Gastrocnemius medialis (tissue), 4 donors: ENCODE measurements at regions not wholly inside any gene's neighbourhood (a gene's known extent, or its start where the extent isn't known, plus 50 kb on each side); places are given as distances from the start of the nearest gene placed in this dataset.

Experiments used
- ATAC-seq, 2 donors: fragments of 150-250 bp; one replicate each; pipeline ENCODE4 v1.9.1; 2016
- DNase-seq, 2 donors: peaks; one replicate each; pipeline ENCODE4 v3.0.0-alpha.2; 2019
- H3K27ac ChIP-seq, 4 donors: fragments of 200-600 bp; sonication (generic); 1 replicate in 1 of 4; 2 replicates in 3 of 4; pipeline ENCODE4 v1.5.1; 2016 to 2018; ENCODE audit warnings: mild to moderate bottlenecking in 2 of 4, moderate library complexity in 1 of 4
- H3K27me3 ChIP-seq, 3 donors: fragments of 200-600 bp; sonication (generic) in 2 of 3; 1 replicate in 1 of 3; 2 replicates in 2 of 3; pipeline versions ENCODE4 v1.5.1 to v1.6.0; 2016 to 2019; ENCODE audit warnings: mild to moderate bottlenecking in 1 of 3, moderate library complexity in 1 of 3
- H3K36me3 ChIP-seq, 2 donors: fragments of 200-600 bp; sonication (generic) in 1 of 2; one replicate each; pipeline ENCODE4 v1.5.1; 2017 to 2018
- H3K4me1 ChIP-seq, 2 donors: fragments of 200-600 bp; sonication (generic) in 1 of 2; one replicate each; pipeline ENCODE4 v1.5.1; 2016 to 2017; ENCODE audit warnings: mild to moderate bottlenecking in 2 of 2
- H3K4me3 ChIP-seq, 4 donors: fragments of 200-600 bp; sonication (generic) in 3 of 4; 1 replicate in 1 of 4; 2 replicates in 3 of 4; pipeline ENCODE4 v1.5.1; 2016 to 2019; ENCODE audit warnings: mild to moderate bottlenecking in 2 of 4
- H3K9me3 ChIP-seq, 3 donors: fragments of 200-600 bp; sonication (generic) in 2 of 3; 1 replicate in 1 of 3; 2 replicates in 2 of 3; pipeline ENCODE4 v1.5.1; 2016 to 2019
- CTCF ChIP-seq, 5 experiments: fragments of 450-650 bp in 3 of 5; fragments of 200-600 bp in 2 of 5; sonication (generic) in 2 of 5; IDR thresholded peaks in 4 of 5; conservative IDR thresholded peaks in 1 of 5; 1 replicate in 4 of 5; 2 replicates in 1 of 5; pipeline ENCODE4 v1.5.1; 2016 to 2019; ENCODE audit warnings: antibody characterized with exemption in 5 of 5, mild to moderate bottlenecking in 3 of 5, moderate library complexity in 3 of 5
- POLR2A ChIP-seq, 2 donors: fragments of 450-650 bp; IDR thresholded peaks; one replicate each; pipeline ENCODE4 v1.6.1; 2017; ENCODE audit warnings: antibody characterized with exemption in 2 of 2, mild to moderate bottlenecking in 2 of 2, moderate library complexity in 2 of 2
- in situ Hi-C, 4 donors: fragments of 200-750 bp; cut with MboI; loops; one replicate each; pipeline versions ENCODE4 v1.15.0 to v1.8.0; 2017; ENCODE audit warnings: low sequenced_read_pairs in 4 of 4
- intact Hi-C: fragments of 100-400 bp; cut with DNase I; formaldehyde crosslinking; loops from one replicate; pipeline ENCODE4 v1.15.1; 2023; ENCODE audit warnings: low total_unique reads

- no peak for TF ChIP-seq CTCF (IDR thresholded peaks at IDR 0.05 in 4 of 5, conservative IDR thresholded peaks at IDR 0.05 in 1 of 5)
- no peak for TF ChIP-seq POLR2A (IDR thresholded peaks at IDR 0.05)
- in situ Hi-C loops (loop anchor here in 2 of 4 donors (25.0 kb wide), 2 partner anchors 93 to 107 kb away; no protein-coding TSS in a partner anchor), intact Hi-C loops (no loop called here)
- no peak for DNase-seq
- ATAC-seq, result no peak
- H3K9me3 ChIP-seq, result no peaks in the 10 kb centered on the region
- no peaks in the 10 kb centered on the region for H3K36me3 ChIP-seq
- no peak overlapping the region for H3K27ac ChIP-seq
- no peaks in the 10 kb centered on the region for H3K27me3 ChIP-seq
- H3K4me1 ChIP-seq, result no peaks in the 10 kb centered on the region
- H3K4me3 ChIP-seq, result no peak overlapping the region
These were observed 132.7 kb upstream of the MTAP start for GRCh38 chr9:21669701-21670100.

GRCh38 chr9:21670374-21670773, 132.1 kb upstream of the MTAP start:
- DNase-seq, result no peak
- Histone ChIP-seq H3K36me3 (no peaks in the 10 kb centered on the region), H3K4me1 (no peaks in the 10 kb centered on the region), H3K27me3 (no peaks in the 10 kb centered on the region), H3K4me3 (no peak overlapping the region), H3K27ac (no peak overlapping the region), H3K9me3 (no peaks in the 10 kb centered on the region)
- ATAC-seq, result no peak
- in situ Hi-C loops (loop anchor here in 2 of 4 donors (25.0 kb wide), 2 partner anchors 92 to 108 kb away; no protein-coding TSS in a partner anchor), intact Hi-C loops (no loop called here)
- TF ChIP-seq POLR2A (IDR thresholded peaks at IDR 0.05), result no peak
- TF ChIP-seq CTCF (IDR thresholded peaks at IDR 0.05 in 4 of 5, conservative IDR thresholded peaks at IDR 0.05 in 1 of 5), result no peak

- no peaks in the 10 kb centered on the region for H3K4me1 ChIP-seq
- H3K4me3 ChIP-seq, result no peak overlapping the region
- H3K9me3 ChIP-seq, result no peaks in the 10 kb centered on the region
- H3K36me3 ChIP-seq, result no peaks in the 10 kb centered on the region
- in situ Hi-C loops (loop anchor here in 2 of 4 donors (25.0 kb wide), 2 partner anchors 90 to 110 kb away; no protein-coding TSS in a partner anchor), intact Hi-C loops (no loop called here)
- no peak overlapping the region for H3K27ac ChIP-seq
- no peaks in the 10 kb centered on the region for H3K27me3 ChIP-seq
- no peak for TF ChIP-seq POLR2A (IDR thresholded peaks at IDR 0.05)
- TF ChIP-seq CTCF (IDR thresholded peaks at IDR 0.05 in 4 of 5, conservative IDR thresholded peaks at IDR 0.05 in 1 of 5), result no peak
- ATAC-seq (no peak), DNase-seq (no peak)
These were observed 130.3 kb upstream of the MTAP start for GRCh38 chr9:21672140-21672539.

- DNase-seq, result no peak
- TF ChIP-seq CTCF (IDR thresholded peaks at IDR 0.05 in 4 of 5, conservative IDR thresholded peaks at IDR 0.05 in 1 of 5), result no peak
- TF ChIP-seq POLR2A (IDR thresholded peaks at IDR 0.05), result no peak
- Histone ChIP-seq H3K27me3 (no peaks in the 10 kb centered on the region), H3K4me3 (no peak overlapping the region), H3K4me1 (no peaks in the 10 kb centered on the region), H3K9me3 (no peaks in the 10 kb centered on the region), H3K27ac (no peak overlapping the region), H3K36me3 (no peaks in the 10 kb centered on the region)
- intact Hi-C loops (no loop called here), in situ Hi-C loops (loop anchor here in 2 of 4 donors (25.0 kb wide), 2 partner anchors 90 to 110 kb away; no protein-coding TSS in a partner anchor)
- ATAC-seq, result no peak
These were observed 129.7 kb upstream of the MTAP start for GRCh38 chr9:21672761-21673160.

GRCh38 chr9:21674894-21675293, 127.5 kb upstream of the MTAP start:
- Histone ChIP-seq H3K4me1 (no peaks in the 10 kb centered on the region), H3K9me3 (no peaks in the 10 kb centered on the region), H3K27me3 (no peaks in the 10 kb centered on the region), H3K36me3 (no peaks in the 10 kb centered on the region), H3K27ac (no peak overlapping the region), H3K4me3 (no peak overlapping the region)
- TF ChIP-seq POLR2A (IDR thresholded peaks at IDR 0.05), result no peak
- in situ Hi-C loops (loop anchor here in 2 of 4 donors (25.0 kb wide), 2 partner anchors 87 to 113 kb away; no protein-coding TSS in a partner anchor), intact Hi-C loops (no loop called here)
- no peak for ATAC-seq
- DNase-seq, result no peak
